HS-27A (cell line): ENCODE measurements at regions not wholly inside any gene's neighbourhood (a gene's known extent, or its start where the extent isn't known, plus 50 kb on each side); places are given as distances from the start of the nearest gene placed in this dataset.

ENCODE experiments used
- DNase-seq: peaks from one replicate; pipeline ENCODE4 v3.0.0-alpha.2; 2012; ENCODE audit warnings: low read depth, missing footprints

DNA sequence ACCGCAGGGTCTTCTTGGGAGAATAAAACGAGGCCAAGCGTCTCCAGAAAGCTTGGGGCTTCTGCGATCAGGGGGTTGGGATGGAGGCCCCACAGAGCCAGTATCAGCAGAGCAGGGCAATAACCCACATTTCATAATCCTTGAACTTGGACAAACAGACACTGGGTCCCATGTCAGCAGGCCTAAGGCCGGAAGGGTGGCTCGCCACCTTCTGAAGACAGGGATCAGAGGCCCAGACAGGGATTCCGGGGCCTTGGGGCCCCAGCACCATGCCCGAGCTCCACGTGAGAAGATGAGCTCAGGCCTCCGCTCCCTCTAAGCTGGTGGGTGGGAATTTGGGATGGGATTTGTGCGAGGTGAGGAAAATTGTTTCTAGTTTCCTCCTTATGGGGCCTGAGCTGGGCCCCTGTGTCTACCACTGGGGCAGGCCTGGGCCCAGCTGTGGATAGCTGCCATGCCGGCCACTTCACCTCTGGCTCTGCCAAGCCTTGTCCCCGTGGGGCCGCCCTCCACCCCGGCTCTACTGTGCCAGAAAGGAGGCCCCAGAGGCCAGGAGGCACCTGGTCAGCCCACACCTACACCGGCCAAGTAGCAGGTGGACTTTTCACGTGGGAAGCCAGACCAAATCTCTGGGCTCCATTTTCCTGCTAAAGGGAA, 67.2 kb upstream of the DLK1 start:
- DNase-seq = no peak

DNA sequence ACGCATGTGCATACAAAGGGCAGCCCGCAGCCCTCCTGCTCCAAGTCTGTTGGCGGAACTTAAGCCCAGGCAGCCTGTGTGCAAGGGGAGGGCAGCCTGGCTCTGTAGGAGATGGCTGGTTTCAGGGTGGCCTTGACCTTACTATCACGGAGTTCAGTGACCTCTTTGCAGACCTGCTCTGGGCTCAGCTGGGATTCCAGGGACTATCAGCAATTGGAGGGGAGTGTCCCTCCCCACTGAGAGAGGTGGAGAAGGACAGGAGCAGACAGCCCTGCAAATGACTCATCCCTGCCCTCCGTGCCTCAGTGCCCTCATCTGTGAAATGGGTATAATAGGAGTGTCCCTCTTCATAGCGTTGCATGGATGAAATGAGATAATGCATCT, 66.2 kb upstream of the DLK1 start:
- no peak for DNase-seq

DNA sequence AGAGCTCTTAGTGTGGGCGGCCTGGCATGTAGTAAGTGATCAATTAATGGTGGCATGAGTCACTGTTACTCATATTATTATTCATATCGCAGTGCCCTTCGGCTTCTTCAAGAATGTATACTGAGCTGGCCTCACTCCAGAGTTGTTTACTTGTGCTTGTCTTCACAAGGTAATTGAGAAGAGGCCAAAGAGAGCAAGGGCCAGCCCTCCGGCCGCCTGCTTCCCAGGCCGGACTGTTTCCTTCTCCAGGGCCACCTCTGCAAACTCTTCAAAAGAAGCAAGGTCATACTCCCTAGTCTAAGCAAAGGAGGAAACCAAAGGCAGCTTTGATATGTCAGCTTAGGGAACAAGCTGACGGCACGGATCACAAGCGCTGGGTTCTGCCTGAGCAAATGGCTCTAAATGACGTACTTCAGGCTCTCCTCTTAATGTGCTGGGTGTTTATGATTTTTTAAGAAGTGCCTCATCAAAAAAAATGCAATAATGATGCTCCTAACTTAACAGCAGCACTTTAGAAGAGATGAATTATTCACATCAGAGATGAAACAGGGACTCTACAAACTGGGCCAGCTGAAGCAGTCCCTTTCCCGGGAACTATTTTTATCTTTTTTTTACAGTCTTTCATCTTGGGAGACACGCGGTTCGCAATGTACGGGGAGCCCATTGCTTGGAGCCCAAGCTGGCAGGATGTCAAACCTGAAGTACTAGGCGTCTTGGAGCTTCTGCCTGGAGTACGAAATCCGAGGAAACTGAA, 65.6 kb upstream of the DLK1 start:
- DNase-seq = no peak

DNA sequence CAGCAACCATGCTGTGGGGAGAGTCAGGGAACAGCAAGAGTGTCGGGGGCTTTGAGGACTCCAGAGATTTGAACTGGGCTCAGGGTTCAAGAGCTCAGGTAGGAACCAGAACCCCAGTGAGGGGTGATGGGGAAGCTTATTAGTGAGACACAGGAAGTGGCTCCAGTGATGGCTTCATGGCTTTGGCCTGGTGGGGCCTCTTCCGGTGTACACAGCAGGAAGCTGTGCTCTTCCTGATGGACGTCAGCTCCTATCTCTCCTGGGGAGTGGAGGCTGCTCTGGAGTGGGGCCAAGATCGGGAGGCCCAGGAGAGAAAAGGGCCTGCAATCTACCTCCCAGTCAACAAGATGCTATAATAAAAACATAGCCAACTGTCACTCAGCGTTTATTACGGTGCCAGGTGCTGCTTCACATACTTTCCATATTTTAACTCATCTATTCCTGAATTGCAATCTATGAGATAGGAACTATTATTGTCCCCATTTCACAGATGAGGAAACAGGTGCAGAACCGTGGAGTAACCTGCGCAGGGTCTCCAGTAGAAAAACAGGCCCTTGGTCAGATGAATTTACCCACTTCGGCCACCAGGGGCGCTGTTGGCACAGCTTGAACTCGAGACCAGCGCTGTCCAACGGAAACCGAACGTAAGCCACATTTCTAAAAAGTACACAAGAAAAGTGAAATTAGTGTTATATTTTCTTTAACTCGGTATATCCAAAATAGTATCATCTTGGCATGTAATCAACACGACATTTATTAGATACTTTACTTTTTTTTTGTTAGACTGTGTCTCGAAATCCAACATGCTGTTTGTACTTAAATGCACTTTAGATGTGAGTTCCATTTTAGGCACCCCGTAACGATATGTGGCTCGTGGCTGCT, 63.6 kb upstream of the DLK1 start:
- no peak for DNase-seq

DNA sequence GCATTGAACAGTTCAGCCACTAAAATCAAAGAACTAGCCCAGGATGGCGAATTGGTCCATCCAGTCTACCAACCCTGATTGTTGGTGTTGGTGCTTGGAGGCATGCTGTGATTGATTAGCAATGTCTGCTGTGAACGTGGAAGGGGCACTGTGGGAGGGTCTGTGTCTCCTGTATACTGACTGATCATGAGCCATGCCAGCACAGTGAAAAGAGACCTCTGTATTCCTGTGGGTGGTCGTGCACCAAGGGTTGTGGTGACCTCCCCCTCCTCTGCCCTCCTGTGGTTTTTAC, 63.0 kb upstream of the DLK1 start:
- no peak for DNase-seq

DNA sequence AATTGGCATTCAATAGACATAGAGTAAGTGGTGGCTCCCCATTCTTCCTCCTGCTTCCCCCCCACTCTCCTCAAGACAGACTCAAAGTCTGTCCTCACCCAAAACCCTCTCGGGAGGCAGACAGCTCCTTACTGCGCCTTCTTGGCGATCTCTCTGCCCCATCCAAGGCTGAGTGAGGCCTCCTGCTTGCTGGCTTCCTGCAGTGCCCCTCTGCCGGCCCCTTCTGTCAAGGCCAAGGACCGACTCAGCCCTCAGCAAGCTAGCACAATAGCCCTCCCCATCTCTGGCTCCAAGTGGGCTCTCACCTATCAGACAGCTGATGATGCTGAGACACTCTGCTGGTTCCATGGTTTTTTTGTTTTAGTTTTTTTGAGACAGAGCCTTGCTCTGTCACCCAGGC, 62.5 kb upstream of the DLK1 start:
- no peak for DNase-seq

DNA sequence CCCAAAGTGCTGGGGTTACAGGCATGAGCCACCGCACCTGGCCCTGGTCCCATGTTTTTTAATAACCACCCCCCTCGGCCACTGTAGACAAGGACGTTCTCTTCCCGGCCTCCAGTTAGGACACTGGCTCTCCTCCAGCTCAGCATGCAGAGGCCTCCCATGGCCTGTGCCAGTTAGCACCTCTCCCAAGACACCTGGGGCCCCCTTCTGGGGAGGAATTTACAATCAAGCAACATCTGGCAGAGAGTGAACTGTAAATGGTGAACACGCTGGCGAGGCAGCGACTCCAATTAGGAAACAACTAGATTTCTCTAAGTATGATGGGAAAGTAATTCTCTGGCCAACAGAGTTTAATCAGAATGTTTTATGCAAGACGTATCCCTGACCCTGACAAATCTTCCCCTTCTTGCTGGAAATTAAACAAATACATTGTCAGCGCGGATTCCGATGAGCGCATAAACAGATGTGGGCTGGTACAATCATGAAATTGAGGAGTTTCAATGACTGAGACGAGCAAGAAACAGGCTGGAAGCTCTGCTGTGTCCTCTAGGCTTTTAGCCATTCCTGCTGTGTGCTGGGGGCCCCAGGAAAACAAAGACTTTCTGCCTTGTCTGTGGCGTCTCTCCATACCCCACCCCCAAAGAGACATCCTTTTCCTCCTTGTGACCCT, 61.7 kb upstream of the DLK1 start:
- DNase-seq = no peak

DNA sequence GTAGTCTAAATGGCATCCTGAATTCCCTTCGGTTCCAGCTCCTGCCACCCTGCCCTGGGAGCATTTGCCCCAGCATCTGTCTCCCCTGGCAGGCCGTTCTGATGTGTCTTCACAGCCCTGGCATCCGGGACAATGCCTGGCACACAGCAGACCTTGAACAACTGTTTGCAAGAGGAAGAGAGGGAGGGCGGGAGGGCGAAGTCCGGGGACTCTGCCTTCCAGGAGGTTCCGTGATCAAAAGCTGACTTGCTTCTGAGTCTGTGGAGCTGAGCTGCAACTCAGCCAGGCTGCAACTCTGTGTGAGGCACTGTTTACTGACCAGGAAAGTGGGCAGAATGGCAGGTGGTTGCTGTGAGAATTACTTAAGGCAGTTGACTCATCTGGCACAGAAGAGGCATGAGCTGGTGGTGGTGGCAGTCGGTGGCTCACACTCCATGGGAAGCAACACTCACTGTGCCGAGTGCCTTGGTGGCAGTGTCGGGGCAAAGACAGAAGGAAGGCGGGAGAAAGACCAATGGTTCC, 61.1 kb upstream of the DLK1 start:
- no peak for DNase-seq

DNA sequence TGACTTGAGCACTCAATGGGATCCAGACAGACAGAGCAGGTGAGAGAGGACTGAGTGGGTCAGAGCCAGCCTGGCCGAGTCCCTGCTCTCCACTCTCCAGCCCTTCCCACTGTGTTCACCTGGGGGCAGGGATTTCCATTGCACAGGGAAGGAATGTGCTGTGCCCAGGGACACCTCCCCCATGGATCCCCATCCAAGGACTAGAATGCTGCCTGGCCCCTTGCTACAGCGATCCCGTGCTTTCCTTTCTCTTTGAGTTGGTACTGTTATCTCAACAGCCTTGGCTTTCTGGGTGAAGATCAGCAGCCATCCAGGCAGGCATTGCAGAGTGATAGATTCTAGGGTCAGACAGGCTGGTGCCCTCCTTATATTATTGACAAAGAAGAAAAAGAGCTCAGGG, 60.3 kb upstream of the DLK1 start:
- DNase-seq = no peak

DNA sequence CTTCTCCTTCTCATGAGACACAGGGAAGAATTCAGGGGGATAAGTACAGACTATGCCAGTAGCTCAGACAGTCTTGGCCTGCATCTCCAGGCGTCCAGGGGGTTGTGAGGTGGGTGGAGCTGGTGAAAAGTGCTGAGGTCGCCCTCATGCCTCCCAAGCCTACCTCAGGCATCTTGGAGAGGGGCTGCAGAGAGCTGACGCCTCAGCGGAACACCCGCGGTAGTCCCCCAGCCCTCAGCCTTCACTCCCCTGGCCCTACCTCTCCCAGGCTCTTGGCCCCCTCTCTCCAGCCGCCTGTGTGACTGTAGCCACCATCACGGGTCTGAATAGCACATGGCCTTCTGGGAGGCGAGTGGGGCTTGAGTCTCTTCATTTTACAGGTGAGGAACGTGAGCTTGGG, 59.8 kb upstream of the DLK1 start:
- no peak for DNase-seq

DNA sequence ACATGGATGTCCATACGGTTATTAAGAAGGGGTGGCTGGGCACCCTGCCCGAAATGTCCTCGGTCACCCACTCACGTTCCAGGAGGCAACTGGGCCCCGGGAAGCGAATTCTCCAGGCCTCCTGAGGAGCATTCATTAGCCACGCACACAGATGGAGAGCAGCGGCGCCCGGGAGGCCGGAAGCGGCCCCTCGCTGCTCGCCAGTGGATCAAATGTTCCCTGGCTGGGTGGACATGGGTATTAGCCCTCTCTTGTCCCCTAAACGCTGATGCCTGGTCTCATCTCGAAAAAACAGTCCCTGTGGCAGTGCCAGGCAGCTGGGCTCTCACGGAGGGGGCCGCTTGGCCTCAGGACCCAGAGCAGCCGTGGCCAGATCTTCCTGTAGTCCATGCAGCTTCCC, 59.0 kb upstream of the DLK1 start:
- DNase-seq = no peak

DNA sequence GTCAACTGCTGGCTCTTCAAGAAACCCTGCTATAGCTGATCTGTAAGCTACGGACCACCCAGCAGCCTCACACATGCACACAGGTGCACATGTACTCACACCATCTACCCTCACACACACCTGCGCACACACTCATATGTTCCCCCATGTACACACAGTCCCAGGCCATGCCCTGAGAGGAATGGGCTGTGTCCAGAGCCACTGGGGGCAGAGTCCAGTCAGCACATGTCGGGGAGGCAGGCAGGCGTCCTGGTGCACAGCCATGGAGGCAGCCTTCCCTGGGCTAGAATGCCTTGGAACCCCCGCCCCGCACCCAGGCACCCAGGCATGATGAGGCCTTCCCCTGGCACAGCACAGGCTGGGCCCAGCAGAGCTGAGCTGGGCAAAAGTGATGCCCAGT, 58.3 kb upstream of the DLK1 start:
- DNase-seq = no peak

DNA sequence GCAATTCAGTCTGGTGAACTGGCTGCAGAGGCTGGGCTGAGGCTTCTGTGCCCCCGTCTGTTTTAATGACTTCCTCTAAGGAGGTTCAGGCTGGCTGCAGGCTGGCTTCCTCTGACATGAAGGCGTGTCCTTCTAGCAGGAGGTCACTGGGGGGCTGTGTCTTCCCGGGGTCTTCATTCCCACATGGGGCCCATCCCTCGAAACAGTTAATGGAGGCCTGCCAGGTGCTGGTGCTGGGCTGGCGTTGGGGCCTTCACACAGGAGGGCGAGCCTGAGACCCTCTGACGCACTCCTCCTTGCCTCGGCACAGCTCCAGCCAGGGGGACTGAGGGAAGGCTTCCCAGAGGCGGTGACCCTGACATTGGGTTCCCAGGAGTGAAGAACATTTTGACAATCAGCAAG, 57.7 kb upstream of the DLK1 start:
- DNase-seq = no peak

DNA sequence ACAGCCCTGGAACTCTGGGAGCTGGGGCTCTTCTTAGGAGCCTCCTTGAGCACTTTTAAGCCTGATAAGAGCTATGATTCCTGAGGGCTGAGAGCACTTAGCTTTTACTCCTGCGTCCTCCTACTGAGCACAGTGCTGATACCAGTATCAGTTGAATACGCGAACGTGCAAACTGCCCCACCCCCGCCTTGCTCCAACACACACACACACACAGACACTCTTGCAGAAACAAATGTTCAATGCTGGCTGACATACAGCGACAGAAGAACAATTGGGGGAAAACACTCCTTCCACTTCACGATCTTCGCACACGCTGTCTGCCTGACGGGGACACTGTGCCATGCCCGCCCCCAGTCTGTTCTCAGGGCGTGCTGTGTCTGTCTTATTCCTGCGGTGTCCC, 57.2 kb upstream of the DLK1 start:
- no peak for DNase-seq

DNA sequence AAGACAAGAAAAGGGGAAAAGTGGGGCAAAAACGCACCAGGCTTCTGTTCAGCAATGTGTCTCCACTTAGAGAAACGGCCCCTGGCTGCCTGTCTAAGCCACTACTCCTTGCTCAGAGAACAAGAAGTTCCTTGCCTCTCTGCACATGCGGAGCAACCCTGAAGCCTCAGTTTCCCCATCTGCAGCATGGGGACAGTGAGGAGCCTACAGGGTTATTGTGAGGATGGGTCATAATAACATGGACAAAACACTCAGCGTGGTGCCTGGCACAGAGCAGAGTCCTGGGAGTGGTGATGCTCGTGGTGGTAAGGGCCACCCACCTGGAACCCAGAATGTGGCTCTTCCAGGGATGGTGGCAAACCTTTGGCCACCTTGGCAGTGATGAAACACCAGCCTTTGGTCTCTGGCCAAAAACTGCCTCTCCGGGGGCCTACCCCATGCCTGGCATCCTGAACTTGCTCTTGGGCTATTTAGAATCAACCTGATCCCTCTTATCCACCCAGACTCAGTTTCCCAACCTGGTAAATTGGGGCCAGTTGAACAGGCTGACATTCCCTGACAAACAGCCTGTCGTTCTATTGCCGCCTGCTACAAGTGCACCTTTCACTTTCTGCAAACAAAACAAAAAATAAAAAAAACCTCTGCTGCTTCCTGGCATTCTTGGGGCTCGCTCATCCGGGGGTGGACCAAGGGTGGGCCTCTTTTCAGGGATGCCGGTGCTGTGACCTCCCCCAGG, 56.5 kb upstream of the DLK1 start:
- no peak for DNase-seq

DNA sequence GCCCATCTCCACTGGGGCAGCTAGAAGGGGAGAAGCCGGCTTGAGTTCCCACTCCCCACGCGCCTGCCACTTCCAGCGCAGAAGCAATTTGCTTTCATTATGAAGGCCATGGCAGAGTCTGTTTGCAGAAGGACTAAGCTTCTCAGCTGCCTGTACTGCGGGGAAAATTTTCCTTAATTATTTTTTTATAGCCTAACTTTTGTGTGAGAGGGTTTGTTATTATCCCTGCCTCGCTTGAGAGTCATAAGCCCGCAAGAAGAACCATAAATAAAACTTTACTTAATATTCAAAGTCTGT, 56.0 kb upstream of the DLK1 start:
- DNase-seq = no peak

DNA sequence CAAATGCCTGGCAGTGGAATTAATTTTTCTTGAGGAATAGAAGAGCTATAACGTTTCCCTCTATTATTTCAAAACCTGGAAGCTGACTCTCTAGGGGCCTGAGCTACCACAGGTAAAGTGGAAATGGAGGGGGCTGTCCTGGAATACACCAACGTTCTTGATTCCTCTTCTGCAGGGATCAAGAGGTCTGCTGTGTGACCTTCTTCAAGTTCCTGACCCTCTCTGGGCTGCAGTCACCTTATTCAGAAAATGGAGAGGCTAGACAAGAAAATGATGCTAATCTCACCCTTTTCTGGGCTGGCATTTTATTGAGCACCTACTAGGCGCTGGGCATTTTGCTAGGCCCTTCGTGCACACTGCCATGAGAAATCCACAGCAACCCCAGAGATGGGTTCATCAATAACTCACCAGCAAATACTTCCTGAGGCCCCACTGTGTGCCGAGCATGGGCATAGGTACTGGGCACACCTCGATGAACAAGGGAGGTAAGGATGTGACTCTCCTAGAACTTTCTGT, 55.2 kb upstream of the DLK1 start:
- DNase-seq = no peak

DNA sequence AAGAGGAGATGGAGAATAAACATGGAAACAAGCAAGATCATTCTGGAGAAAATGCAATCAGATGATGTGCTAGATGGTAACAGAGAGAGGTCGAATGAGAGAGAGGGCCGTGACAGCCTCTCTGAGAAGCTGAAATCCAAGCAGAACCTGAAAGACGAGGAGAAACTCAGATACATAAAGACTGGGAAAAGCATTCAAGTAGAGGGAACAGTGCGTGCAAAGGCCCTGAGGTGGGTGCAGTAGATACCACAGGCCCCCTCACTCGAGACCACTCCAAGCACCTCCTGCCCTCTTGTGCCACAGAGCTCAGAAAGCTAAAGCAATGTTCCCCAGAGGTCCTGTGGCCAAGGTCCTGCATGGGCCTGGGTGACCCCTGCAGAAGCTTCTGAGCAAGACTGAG, 54.8 kb upstream of the DLK1 start:
- no peak for DNase-seq

DNA sequence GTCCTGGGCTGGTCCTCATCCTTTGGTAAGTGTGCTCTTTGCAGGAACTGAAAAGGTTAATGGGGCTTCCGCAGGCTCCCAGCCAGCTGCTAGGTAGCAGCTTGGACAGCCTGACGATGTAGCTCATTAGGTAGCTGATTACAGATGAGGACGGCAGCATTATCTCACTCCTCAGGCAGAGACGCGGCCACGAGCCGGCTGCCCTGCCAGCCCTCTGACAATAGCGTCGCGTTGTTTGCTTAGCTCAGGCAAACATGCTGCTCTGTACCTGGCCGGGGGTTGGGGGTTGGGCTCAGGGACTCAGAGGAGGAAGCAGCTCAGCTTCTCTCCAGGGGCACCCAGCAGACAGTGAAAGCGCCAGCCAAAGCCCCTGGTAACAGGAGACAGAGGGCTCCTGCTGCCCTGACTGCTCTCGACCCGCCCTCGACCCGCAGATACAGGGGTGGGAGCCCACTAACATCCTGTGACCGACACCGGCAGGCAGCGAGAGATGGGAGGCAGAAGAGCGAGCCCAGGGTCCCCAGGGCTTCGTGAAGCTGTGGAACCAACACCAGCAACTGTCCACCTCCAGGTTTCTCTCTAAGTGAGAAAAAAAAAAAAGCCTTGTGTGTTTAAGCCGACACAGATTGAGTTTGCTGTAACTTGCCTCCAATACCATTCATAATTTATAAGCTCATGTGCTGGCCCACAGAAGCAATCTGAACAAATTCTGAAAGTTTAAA, 53.4 kb upstream of the DLK1 start:
- DNase-seq = no peak

DNA sequence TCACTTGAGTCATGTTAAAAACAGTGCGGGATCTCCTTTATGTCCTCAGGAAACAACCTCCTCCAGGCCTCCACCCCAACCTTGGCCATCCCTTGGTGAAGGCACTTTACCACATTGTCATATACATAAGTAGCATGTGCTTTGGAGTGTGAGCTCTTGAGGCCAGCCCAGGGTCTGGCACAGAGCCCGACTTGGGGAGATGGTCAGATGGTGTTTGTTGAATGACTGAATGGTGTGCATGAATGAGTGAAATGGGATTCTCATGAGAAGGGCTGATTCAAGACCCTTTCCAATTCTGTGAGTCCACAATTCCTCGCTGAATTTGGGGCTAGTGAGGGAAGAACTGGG, 52.9 kb upstream of the DLK1 start:
- no peak for DNase-seq

DNA sequence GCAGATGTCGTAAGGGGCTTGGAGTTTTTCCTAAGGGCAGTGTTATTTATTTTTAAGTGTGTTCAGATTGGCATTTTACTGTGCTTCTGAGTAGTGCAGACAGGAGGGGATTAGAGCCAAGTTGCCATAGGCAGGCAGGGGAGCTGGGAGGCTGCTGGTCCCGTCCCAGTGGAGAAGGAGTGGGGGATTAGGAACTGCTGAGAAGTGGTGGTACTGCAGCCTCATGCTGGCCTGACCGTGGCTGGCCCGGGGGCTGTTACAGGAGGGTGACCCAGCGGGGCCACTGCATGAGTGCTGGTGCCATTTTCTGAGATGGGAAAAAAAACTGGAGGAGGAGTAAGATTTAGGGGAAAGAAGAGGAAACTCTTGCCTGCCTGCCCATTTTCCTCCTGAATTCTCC, 52.3 kb upstream of the DLK1 start:
- no peak for DNase-seq
